ENCODE measurements at regions not wholly inside any gene's neighbourhood (a gene's known extent, or its start where the extent isn't known, plus 50 kb on each side); places are given as distances from the start of the nearest gene placed in this dataset.
"Not testable (repeated sequence)": the region's sequence is repeated elsewhere in the genome, so short reads cannot be mapped to it uniquely, and the experiment has no call there.

GRCh38 chr5:154588833-154589425 lies 110.9 kb upstream of the HAND1 start:
- not testable (repeated sequence) for DNase-seq (ENCODE audit: low spot score)

DNA sequence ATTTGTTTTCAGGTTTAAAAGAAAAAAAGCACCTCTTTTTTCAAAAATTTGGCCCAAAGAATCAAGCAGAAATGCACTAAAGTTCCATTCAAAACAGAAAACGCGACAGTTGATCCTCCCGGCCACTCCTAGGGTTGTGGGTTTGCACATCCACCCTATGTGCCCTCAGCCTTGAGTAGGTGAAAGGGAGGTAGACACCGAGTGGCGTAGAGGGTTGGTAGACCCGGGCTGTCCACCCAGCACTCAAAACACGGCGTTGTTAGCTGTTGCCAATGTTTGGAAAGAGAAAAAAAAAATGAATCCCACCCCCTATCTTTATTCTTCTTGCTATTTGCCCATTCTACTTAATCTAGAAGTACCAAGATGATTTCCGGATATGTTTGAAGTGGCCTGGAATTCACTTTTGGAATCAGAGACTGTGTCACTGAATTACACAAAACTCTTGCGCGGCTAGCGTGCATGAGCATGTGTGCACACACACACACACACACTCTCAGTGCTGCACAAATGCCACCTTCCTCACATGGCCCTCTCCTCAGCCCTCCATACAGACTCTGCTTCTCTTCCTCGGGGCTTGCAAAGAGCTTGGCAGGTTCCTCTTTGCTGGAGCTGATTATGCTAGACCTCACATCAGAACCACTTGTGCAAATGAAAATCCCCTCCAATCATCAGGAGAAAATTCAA lies 110.2 kb upstream of the HAND1 start:
- DNase-seq (ENCODE audit: low spot score): no peak

DNA sequence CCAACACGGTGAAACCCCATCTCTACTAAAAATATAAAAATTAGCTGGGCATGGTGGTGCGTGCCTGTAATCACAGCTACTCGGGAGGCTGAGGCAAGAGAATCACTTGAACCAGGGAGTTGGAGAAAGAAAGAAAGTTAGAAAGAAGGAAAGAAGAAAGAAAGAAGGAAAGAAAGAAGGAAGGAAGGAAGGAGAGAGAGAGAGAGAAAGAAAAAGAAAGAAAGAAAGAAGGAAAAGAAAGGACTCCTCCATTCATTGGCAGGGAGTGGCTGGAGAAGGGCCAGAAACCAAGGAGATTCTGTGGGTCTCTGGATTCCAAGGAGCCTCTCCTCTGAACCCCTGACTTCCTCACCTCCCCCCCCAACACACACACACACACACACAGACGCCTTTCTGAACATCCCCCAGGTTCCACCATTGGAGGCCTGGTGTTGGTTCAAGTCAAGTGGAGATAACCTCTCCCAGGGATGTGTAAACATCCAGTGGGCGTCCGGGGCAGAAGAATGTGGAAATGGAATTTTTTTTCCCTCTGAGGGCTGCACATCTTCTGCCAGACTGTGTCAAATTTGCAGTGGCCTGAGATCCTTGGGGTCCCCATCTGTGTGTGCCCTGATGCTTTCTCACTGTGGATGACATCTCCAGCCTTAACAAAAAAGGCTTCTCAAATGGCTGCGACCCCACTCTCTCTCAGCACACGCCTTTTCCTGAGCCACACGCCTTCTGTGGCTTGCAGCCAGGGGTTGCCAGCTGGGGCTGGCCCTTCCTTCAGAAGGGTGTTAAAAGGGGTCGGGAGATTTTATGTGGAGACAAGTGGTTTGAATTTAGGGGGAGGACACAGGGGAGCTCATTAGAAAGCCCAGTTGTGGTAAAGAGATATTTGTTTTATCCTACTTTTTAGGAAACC lies 109.3 kb upstream of the HAND1 start:
- DNase-seq (ENCODE audit: low spot score): no peak

DNA sequence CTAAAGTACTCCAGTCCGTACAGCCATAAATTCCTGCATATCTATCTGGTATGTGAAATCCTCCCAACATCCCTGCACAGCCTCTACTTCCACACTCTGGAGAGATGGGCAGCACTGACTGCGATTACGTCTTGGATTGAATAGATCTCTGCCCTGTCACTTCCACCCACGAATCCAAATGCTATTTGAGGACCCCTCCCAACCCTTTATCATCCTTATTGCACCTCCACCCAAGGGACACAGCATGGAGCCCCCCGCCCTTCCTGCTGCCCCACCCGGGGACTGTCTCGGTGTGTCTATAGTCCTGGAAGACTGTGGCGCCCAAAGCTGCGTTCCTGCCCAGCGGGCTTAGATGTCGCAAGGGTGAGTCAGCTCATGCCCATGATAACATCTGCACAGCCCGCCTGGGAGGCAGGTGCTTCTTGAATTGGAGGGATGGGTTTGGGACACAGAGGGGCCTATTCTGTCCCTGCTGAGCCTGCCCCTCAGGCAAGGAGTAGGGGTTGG lies 105.7 kb upstream of the HAND1 start:
- no peak for DNase-seq (ENCODE audit: low spot score)

DNA sequence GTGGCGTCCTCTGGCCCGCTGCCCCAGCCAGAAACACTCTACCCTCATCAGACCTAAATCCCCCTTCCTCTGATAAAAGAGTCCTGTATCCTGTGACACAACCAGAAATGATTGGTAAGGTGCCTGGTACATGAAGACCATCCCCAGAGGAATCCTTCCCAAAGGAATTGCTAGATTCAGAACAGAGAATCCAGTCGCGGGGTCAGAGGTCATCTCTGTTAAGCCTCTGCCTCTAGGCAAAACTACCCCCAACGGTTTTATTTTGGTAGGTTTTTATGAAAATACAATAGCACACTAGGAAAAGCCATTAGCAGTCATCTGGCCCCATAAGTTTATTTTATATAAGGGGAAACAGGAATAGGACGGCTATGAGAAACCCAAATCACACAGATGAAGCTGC lies 102.4 kb upstream of the HAND1 start:
- DNase-seq (ENCODE audit: low spot score): no peak

DNA sequence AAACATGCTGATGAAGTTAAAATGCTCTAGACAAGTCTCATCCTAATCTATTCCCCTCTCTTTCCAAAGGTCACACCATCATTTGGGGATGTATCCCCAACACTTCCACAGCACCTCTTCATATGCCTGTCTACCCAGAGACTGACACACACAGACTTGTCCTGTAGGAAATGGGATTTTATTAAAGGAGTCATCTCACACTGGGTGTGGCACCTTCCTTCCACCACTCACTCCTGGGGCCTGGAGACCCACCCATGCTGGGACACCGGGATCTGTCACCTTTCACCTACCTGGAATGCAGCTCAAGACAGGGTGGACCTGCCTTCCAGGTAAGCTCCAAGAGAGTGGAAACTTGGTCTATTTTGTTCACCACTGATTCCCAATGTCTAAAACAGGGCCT lies 99.4 kb upstream of the HAND1 start:
- no peak for DNase-seq (ENCODE audit: low spot score)

- no peak for DNase-seq (ENCODE audit: low spot score)
Observed at GRCh38 chr5:154576429-154576806, 98.4 kb upstream of the HAND1 start.

- no peak for DNase-seq (ENCODE audit: low spot score)
Observed at GRCh38 chr5:154575546-154576428, 97.8 kb upstream of the HAND1 start.

DNA sequence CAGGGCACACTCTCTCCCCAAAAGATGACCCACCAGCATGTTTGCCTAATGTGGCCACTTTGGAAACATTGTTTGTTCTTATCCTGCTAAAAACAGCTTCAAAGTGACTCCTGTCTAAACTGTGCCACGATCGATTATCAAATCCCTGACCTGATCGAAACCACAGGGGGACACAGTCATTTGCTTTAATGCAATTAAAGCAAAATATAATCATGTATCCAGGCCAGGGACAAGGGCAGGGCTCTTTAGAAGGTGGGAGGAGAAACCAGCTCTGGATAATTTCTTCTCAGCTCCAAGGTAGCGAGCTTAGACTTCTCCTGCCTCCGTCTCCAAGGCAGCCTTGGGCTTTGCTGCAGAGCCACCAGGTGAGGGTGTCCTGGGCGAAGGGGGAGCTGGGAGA lies 95.0 kb upstream of the HAND1 start:
- DNase-seq (ENCODE audit: low spot score): no peak

- no peak for DNase-seq (ENCODE audit: low spot score)
Observed at GRCh38 chr5:154571325-154572035, 93.5 kb upstream of the HAND1 start.

GRCh38 chr5:154570572-154571324 lies 92.7 kb upstream of the HAND1 start:
- no peak for DNase-seq (ENCODE audit: low spot score)

- no peak for DNase-seq (ENCODE audit: low spot score)
Observed at GRCh38 chr5:154568589-154568988, 90.6 kb upstream of the HAND1 start.

- no peak for DNase-seq (ENCODE audit: low spot score)
Observed at GRCh38 chr5:154567155-154567554, 89.1 kb upstream of the HAND1 start.

DNA sequence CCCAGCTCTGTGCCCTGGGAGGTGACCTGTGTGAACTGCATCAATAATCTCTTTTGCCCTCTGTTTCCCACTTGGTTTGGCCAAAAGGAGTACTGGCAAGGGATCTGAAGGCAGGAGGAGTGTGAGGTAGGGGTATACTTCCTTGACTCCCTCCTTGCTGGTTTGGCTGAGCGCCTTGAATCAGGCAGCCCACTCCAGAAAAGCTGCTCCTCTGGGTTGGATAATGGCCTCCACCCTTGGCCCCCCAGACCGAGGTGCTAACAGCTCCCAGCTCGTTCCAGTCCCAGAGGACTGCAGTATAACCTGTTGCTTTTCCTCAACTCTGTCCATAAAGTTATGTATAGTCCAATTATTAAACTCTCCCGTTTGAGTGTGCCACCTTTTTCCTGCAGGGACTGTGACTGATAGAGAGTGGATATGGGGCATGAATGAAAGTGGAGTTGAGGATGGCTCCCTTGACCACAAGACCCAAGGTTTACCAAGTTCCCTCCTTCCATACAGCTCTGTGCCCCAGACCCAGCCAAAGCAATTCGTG lies 88.2 kb upstream of the HAND1 start:
- no peak for DNase-seq (ENCODE audit: low spot score)

DNA sequence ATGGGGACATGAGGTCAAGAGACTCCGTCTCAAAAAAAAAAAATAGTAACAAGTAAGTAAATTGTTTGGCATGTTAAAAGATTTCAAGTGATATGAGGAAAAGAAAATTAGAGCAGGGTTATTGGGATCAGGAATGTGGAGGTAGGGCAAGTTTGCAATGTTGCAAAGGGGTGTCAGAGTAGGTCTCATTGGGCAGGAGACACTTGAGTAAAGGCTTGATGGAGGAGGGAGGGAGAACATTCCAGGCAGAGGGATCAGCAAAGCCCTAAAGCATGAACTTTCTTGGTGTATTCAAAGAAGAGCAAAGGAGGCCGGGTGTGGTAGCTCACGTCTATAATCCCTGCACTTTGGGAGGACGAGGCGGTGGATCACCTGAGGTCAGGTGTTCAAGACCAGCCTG lies 87.1 kb upstream of the HAND1 start:
- no peak for DNase-seq (ENCODE audit: low spot score)

GRCh38 chr5:154562244-154562880 lies 84.3 kb upstream of the HAND1 start:
- DNase-seq (ENCODE audit: low spot score): no peak

DNA sequence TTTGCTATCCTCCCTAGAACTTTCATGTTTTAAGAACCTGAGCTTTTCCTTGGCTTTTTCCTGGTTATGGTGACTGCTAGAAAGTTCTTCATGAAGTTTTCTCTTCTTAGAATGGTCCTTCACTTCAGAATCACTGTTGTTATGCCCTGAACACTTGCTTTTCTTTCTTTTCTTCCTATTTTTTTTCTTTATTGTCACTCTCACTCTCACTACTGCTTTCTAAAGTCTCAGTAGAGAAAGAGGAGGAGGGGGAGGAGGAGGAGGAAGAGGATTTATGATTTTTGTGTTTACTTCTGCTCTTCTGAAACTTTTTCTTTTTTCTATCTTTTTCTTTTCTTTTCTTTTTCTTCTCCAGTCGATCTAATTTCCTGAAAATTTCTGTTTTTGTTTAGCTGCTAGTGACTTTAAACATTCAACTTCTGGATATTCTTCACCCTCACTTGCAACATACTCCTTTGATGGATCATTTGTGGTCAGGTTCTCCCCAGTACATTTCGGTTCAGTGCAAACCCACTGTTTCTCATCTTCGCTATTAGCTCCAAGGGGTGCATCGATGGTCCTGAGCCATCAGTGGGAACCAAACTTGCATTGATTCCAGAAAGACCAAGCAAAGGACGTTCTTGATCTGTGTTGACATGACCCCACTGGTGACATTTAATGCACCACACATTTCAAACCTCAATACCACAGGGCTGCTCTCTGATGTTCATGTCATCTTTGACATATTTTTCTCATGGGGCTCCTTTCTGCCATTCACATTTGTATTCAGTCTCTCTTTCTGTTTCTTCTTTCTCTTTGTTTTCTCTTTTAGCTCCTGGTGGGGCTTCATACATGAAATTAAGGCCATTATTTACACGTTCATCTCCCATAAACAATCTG lies 81.6 kb upstream of the HAND1 start:
- DNase-seq (ENCODE audit: low spot score): no peak

- DNase-seq (ENCODE audit: low spot score): no peak
Observed at GRCh38 chr5:154557548-154557947, 79.5 kb upstream of the HAND1 start.

DNA sequence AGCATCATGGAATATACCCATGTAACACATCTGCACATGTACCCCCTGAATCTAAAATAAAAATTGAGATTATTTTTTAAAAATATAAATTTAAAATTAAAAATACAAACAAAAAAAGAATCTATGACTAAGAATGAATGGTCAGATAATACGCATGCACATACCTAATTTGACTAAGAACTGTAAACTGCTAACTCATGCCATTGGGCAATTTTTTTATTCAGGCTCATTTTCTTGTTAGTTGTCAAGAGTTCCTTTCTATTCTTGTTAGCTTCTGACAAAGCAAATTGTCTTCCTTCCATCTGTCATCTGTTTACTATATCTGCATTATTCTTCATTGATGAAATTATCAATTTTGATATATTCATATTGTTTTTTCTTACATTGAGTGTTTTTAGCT lies 69.5 kb upstream of the HAND1 start:
- no peak for DNase-seq (ENCODE audit: low spot score)
